IPS-NIHi11 (cell line): ENCODE measurements at regions not wholly inside any gene's neighbourhood (a gene's known extent, or its start where the extent isn't known, plus 50 kb on each side); places are given as distances from the start of the nearest gene placed in this dataset.

ENCODE experiments used
- DNase-seq: peaks from one replicate; pipeline ENCODE4 v3.0.0; 2012; ENCODE audit warnings: mixed read lengths, low spot score

- no peak for DNase-seq
Observed at GRCh38 chr6:144834426-144835038, 549.4 kb downstream of the UTRN start.

- DNase-seq, result no peak
Observed at GRCh38 chr6:144835322-144835973, 550.3 kb downstream of the UTRN start.

- DNase-seq, result no peak
Observed at GRCh38 chr6:144840619-144841018, 555.5 kb downstream of the UTRN start.

GRCh38 chr6:144843701-144844100 lies 558.6 kb downstream of the UTRN start:
- no peak for DNase-seq

- DNase-seq, result no peak
Observed at GRCh38 chr6:144844596-144844995, 559.5 kb downstream of the UTRN start.

GRCh38 chr6:144845186-144845585 lies 560.1 kb downstream of the UTRN start:
- no peak for DNase-seq

GRCh38 chr6:144847916-144848315 lies 562.8 kb downstream of the UTRN start:
- no peak for DNase-seq

GRCh38 chr6:144849920-144850319 lies 564.8 kb downstream of the UTRN start:
- no peak for DNase-seq

GRCh38 chr6:144853603-144854002 lies 568.5 kb downstream of the UTRN start:
- no peak for DNase-seq

- no peak for DNase-seq
Observed at GRCh38 chr6:144854654-144855053, 569.5 kb downstream of the UTRN start.

- DNase-seq, result no peak
Observed at GRCh38 chr6:144855375-144855774, 570.2 kb downstream of the UTRN start.

GRCh38 chr6:144855812-144856531 lies 570.8 kb downstream of the UTRN start:
- no peak for DNase-seq

GRCh38 chr6:144856622-144857021 lies 571.5 kb downstream of the UTRN start:
- DNase-seq, result no peak

GRCh38 chr6:144857086-144857485 lies 572.0 kb downstream of the UTRN start:
- DNase-seq, result no peak

- DNase-seq, result no peak
Observed at GRCh38 chr6:144862769-144863168, 577.6 kb downstream of the UTRN start.

GRCh38 chr6:144867761-144868160 lies 582.6 kb downstream of the UTRN start:
- no peak for DNase-seq

GRCh38 chr6:144870782-144871181 lies 585.6 kb downstream of the UTRN start:
- DNase-seq, result no peak

- DNase-seq, result no peak
Observed at GRCh38 chr6:144873623-144874378, 588.7 kb downstream of the UTRN start.

GRCh38 chr6:144876689-144877088 lies 591.6 kb downstream of the UTRN start:
- no peak for DNase-seq

GRCh38 chr6:144877118-144877517 lies 592.0 kb downstream of the UTRN start:
- no peak for DNase-seq

GRCh38 chr6:144878577-144878976 lies 593.4 kb downstream of the UTRN start:
- DNase-seq, result no peak

- DNase-seq, result no peak
Observed at GRCh38 chr6:144879436-144879835, 594.3 kb downstream of the UTRN start.

- DNase-seq, result no peak
Observed at GRCh38 chr6:144882425-144882824, 597.3 kb downstream of the UTRN start.
